Loucy (cell line): ENCODE measurements at regions not wholly inside any gene's neighbourhood (a gene's known extent, or its start where the extent isn't known, plus 50 kb on each side); places are given as distances from the start of the nearest gene placed in this dataset.

ENCODE experiments used
- EZH2phosphoT487 ChIP-seq: fragments of 200-600 bp; IDR thresholded peaks from 2 replicates; pipeline ENCODE4 v1.6.1; 2018; ENCODE audit warnings: antibody characterized with exemption, mild to moderate bottlenecking, moderate library complexity, borderline replicate concordance
- TF ChIP-seq, protein P1 (sequence below): fragments of 200-600 bp; sonication (generic); conservative IDR thresholded peaks from 2 replicates; pipeline ENCODE4 v1.5.1; 2014; ENCODE audit warnings: mild to moderate bottlenecking, antibody characterized with exemption, low read length

DNA sequence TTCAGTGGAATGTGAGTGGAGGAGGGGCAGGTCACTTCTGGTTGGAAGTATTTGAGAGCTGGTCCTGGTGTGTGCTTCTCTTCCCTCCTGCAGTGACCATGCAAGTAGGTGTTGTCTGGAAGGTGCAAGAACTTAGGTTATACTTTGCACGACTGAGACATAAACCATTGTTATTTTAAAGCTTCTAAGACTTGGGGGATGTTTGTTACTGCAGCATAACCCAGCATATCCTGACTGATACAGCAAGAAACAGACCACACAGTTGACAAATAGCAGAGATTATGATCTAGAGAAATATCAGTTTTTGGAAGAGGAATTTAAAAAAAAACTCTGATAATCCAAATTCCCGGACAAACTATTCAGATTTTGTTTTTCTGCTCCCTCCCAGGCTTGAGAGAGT lies 130.8 kb downstream of the ACTR3 start:
- TF ChIP-seq, protein P1, sequence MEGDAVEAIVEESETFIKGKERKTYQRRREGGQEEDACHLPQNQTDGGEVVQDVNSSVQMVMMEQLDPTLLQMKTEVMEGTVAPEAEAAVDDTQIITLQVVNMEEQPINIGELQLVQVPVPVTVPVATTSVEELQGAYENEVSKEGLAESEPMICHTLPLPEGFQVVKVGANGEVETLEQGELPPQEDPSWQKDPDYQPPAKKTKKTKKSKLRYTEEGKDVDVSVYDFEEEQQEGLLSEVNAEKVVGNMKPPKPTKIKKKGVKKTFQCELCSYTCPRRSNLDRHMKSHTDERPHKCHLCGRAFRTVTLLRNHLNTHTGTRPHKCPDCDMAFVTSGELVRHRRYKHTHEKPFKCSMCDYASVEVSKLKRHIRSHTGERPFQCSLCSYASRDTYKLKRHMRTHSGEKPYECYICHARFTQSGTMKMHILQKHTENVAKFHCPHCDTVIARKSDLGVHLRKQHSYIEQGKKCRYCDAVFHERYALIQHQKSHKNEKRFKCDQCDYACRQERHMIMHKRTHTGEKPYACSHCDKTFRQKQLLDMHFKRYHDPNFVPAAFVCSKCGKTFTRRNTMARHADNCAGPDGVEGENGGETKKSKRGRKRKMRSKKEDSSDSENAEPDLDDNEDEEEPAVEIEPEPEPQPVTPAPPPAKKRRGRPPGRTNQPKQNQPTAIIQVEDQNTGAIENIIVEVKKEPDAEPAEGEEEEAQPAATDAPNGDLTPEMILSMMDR: no peak
- no peak for TF ChIP-seq EZH2phosphoT487
